Activated T-helper 17 cell treated with anti-CD3 and anti-CD28 coated beads, Interleukin-2, amount 50 U/mL, for 72 hours (primary cell): ENCODE measurements at regions not wholly inside any gene's neighbourhood (a gene's known extent, or its start where the extent isn't known, plus 50 kb on each side); places are given as distances from the start of the nearest gene placed in this dataset.
A peak's percentile ranks its signal among the peaks of the same experiment; 100 is the strongest.

Experiments used
- ATAC-seq: fragments of 150-1000 bp; cut with Tn5 transposase; replicated peaks from 2 replicates; pipeline ENCODE4 v1.10.0; 2021; ENCODE audit warnings: mild to moderate bottlenecking, moderate library complexity
- H3K27ac Mint-ChIP-seq: one replicate; pipeline ENCODE4 v1.8.0; 2022; ENCODE audit warnings: mixed read lengths
- H3K27me3 Mint-ChIP-seq: one replicate; pipeline ENCODE4 v1.8.0; 2022; ENCODE audit warnings: mixed read lengths
- H3K36me3 Mint-ChIP-seq: one replicate; pipeline ENCODE4 v1.8.0; 2022; ENCODE audit warnings: low read depth, mild to moderate bottlenecking, mixed read lengths
- H3K4me1 Mint-ChIP-seq: one replicate; pipeline ENCODE4 v1.8.0; 2022; ENCODE audit warnings: mixed read lengths
- H3K4me3 Mint-ChIP-seq: one replicate; pipeline ENCODE4 v1.8.0; 2022; ENCODE audit warnings: mild to moderate bottlenecking, mixed read lengths
- H3K9me3 Mint-ChIP-seq: one replicate; pipeline ENCODE4 v1.8.0; 2022; ENCODE audit warnings: mixed read lengths

DNA sequence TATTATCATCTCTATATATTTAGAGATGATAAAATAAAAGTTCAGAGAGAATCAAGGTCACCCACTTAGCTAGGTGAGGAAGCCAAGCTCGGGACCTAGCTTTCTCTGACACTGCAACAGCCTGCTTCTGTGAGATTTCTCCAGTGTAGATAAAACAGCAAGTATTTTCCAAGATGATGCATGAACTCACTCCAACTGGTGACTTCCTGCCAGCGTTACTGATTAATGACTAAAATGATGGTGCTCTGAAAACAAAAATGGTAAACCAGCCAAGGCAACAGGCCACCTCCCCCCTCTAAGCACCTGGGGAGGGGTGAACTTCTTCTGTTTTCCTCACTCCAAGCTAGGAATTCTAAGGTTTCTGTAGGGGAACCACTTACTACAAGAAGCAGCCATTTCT lies 510.2 kb upstream of the ID2 start:
- peaks cover 5% of the 10 kb centered on the region for H3K36me3 Mint-ChIP-seq
- peak overlapping the region; percentile 36 for H3K27ac Mint-ChIP-seq
- no peaks in the 10 kb centered on the region for H3K27me3 Mint-ChIP-seq
- H3K9me3 Mint-ChIP-seq = peaks cover 3% of the 10 kb centered on the region
- peaks cover 8% of the 10 kb centered on the region for H3K4me1 Mint-ChIP-seq
- ATAC-seq = peak; percentile 37
- no peak overlapping the region for H3K4me3 Mint-ChIP-seq

DNA sequence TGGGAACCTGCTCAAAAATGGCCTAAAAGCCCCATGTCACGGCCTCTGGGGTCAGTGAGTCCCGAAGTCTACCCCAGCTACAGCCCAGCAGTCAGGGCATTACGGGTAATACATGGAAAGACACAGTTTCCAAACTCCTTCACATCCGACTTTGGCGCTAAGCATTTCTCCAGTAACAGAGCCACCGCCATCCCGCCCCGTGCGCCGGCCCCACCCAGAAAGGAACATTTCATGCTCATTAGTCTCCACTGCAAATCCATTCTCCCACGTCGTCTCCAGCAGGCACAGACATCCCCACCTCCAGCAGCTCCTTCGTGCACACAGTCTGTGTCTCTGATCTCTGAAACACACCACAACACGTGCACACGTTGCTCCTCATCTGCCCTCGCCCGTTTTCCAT lies 509.2 kb upstream of the ID2 start:
- ATAC-seq = no peak
- Mint-ChIP-seq H3K36me3 (peaks cover 5% of the 10 kb centered on the region), H3K27me3 (no peaks in the 10 kb centered on the region), H3K4me3 (no peak overlapping the region), H3K9me3 (peaks cover 3% of the 10 kb centered on the region), H3K4me1 (peaks cover 8% of the 10 kb centered on the region), H3K27ac (peak overlapping the region; percentile 25)

DNA sequence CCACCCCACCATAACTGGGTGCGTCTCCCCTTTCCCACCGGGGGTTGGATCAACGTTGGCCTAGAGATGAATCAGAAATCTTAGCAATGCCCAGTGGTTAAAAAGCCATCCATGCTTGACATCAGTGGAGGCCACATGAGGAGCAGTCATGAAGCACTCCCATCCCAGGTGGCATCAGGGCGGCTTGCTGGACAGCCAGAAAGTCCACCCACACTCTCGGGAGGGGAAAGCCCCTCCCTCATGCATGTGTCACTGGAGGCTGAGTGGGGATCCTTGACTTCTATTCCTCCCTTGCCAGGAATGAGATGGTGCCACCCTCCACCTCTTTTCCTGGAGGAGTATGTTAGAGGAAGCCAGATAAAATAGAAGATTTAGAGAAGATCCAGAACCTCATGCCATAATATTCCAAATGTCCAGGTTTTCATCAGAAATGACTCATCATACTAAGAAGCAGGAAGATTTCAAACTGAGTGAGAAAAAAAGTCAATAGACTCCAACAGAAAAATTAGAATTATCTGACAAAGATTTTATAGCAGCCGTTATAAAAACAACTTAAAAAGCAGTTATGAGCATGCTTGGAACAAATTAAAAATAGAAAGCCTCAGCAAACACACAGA lies 507.1 kb upstream of the ID2 start:
- H3K36me3 Mint-ChIP-seq = no peaks in the 10 kb centered on the region
- no peak overlapping the region for H3K27ac Mint-ChIP-seq
- no peaks in the 10 kb centered on the region for H3K27me3 Mint-ChIP-seq
- H3K9me3 Mint-ChIP-seq = peaks cover 3% of the 10 kb centered on the region
- H3K4me3 Mint-ChIP-seq = no peak overlapping the region
- no peaks in the 10 kb centered on the region for H3K4me1 Mint-ChIP-seq
- ATAC-seq = no peak

DNA sequence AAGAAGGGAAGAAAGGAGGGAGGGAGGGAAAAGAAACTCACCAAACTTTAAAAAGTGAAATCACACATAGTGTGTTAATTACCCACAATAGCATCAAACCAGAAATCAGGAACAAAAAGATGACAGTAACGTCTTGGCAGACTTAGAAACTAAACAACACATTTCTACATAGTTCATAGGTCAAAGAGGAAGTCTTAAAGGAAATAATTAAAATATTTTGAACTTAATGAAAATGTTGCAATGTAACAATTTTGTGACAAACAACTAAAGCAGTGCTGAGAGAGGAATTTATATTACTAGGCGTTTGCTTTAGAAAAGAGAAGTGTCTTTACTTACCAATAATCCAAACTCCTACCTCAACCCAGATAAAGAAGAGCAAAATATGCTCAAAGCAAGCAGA lies 505.0 kb upstream of the ID2 start:
- H3K36me3 Mint-ChIP-seq = no peaks in the 10 kb centered on the region
- H3K4me1 Mint-ChIP-seq = no peaks in the 10 kb centered on the region
- H3K4me3 Mint-ChIP-seq = no peak overlapping the region
- no peak overlapping the region for H3K27ac Mint-ChIP-seq
- ATAC-seq = no peak
- H3K9me3 Mint-ChIP-seq = peaks cover 7% of the 10 kb centered on the region
- H3K27me3 Mint-ChIP-seq = no peaks in the 10 kb centered on the region

DNA sequence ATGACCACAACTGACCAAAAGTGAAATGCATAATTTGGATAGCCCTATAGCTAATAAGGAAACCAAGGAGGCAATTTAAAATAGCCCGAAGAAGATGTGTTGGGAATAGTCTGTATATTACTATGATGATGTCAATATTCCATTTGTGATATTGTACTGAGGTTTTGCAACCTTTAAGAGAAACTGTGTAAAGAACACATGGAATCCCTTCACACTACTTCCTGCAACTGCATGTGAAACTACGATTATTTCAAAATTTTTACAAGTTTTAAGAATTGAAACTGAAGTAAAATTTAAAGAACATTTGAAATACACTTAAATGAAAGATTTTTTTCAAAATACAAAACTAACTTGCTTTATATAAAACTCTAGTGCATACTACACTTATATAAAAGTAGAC lies 504.3 kb upstream of the ID2 start:
- peaks cover 7% of the 10 kb centered on the region for H3K9me3 Mint-ChIP-seq
- ATAC-seq = no peak
- no peaks in the 10 kb centered on the region for H3K4me1 Mint-ChIP-seq
- no peak overlapping the region for H3K4me3 Mint-ChIP-seq
- no peaks in the 10 kb centered on the region for H3K36me3 Mint-ChIP-seq
- no peaks in the 10 kb centered on the region for H3K27me3 Mint-ChIP-seq
- no peak overlapping the region for H3K27ac Mint-ChIP-seq

DNA sequence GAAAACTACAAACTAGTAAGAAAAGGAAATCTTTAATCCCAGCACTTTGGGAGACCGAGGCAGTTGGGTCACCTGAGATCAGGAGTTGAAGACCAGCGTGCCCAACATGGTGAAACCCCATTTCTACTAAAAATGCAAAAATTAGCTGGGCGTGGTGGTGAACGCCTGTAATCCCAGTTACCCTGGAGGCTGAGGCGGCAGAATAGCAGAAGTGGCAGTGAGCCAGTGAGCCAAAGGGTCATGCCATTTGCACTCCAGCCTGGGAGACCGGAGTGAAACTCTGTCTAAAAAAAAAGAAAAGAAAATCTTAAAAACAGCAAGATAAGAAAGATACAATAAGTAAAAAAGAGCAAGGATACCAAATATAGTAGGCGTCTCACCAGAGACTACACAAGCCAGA lies 502.9 kb upstream of the ID2 start:
- no peaks in the 10 kb centered on the region for H3K27me3 Mint-ChIP-seq
- peaks cover 4% of the 10 kb centered on the region for H3K9me3 Mint-ChIP-seq
- no peaks in the 10 kb centered on the region for H3K36me3 Mint-ChIP-seq
- no peaks in the 10 kb centered on the region for H3K4me1 Mint-ChIP-seq
- no peak overlapping the region for H3K4me3 Mint-ChIP-seq
- no peak overlapping the region for H3K27ac Mint-ChIP-seq
- ATAC-seq = no peak

DNA sequence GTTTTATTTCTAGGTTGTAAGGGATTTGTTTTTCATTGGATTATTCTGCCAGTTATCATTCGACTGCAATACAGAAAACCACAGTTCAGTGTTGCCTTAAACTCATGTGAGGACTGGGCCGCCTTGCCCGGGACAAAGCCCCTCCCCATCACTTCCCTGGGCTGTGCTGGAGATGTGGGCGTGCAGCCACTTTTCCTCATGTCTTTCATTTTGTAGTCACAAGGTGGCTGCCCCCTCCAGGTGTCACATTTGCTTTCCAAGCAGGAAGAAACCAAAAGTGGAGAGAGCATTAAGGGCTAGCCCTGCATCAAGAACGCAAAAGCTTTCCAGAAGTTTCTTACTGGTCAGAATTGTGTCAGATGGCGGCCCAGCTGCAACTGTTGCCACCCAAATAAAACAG lies 492.5 kb upstream of the ID2 start:
- Mint-ChIP-seq H3K27me3 (no peaks in the 10 kb centered on the region), H3K9me3 (peaks cover 5% of the 10 kb centered on the region), H3K27ac (no peak overlapping the region), H3K36me3 (no peaks in the 10 kb centered on the region), H3K4me3 (no peak overlapping the region), H3K4me1 (peaks cover 4% of the 10 kb centered on the region)
- no peak for ATAC-seq

DNA sequence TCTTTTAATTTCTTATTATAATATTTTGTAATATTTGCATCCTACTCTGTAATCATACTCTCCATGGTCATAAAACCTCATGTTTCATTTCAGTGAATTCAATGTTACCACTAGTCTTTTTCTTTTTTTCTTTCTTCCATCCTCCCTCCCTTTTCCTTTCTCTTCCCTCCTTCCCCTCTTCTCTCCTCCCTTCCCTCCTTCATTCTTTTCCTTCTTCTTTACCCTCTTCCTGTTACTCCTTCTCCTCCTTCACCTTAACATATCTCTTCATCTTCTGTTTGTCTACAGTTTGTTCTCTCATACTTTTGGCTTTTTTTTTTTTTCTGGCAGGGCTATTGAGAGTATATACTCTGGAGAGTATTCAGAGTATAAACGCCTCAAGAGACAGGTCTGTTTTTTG lies 491.6 kb upstream of the ID2 start:
- Mint-ChIP-seq H3K27me3 (no peaks in the 10 kb centered on the region), H3K4me3 (no peak overlapping the region), H3K4me1 (peaks cover 4% of the 10 kb centered on the region), H3K9me3 (peaks cover 5% of the 10 kb centered on the region), H3K27ac (peak overlapping the region; percentile 11), H3K36me3 (no peaks in the 10 kb centered on the region)
- no peak for ATAC-seq

DNA sequence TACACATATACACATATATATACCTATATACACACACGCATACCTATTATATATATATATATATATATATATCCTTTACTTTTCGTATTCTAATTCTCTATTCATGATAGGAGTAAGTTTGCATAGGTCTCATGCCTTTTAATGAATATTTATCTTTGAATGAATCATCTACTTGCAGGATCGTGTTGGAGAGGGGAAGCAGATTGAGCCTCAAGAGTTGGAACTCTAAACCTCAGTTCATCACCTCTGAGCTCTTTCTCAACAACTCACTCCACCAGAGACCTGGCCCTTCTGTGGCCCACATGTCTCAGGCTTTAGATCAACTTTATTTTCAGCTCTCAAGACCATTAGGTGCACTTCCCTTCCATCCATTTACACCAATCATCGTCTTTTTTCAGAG lies 490.4 kb upstream of the ID2 start:
- no peak overlapping the region for H3K27ac Mint-ChIP-seq
- ATAC-seq = no peak
- no peak overlapping the region for H3K4me3 Mint-ChIP-seq
- no peaks in the 10 kb centered on the region for H3K27me3 Mint-ChIP-seq
- no peaks in the 10 kb centered on the region for H3K36me3 Mint-ChIP-seq
- peaks cover 4% of the 10 kb centered on the region for H3K4me1 Mint-ChIP-seq
- no peaks in the 10 kb centered on the region for H3K9me3 Mint-ChIP-seq

DNA sequence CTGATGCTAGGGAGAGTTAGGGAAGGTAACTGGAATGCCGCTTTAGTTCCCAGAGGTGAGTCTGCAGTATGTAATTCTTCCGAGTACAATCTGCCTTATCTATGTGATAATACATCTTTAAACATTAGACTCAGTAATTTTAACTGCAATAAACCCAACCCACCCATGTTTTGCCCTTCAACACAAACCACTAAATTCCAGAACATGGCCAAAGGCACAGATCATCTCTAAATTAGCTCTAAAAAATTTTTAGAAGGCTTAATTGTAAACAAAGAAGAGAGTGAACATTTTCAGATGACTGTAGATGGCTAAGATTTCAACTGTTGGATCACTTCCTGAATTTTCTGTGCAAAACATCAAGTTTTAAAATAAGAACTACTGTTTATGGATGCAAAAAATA lies 488.7 kb upstream of the ID2 start:
- no peak for ATAC-seq
- Mint-ChIP-seq H3K9me3 (no peaks in the 10 kb centered on the region), H3K36me3 (no peaks in the 10 kb centered on the region), H3K4me3 (no peak overlapping the region), H3K27ac (no peak overlapping the region), H3K27me3 (no peaks in the 10 kb centered on the region), H3K4me1 (peaks cover 4% of the 10 kb centered on the region)

DNA sequence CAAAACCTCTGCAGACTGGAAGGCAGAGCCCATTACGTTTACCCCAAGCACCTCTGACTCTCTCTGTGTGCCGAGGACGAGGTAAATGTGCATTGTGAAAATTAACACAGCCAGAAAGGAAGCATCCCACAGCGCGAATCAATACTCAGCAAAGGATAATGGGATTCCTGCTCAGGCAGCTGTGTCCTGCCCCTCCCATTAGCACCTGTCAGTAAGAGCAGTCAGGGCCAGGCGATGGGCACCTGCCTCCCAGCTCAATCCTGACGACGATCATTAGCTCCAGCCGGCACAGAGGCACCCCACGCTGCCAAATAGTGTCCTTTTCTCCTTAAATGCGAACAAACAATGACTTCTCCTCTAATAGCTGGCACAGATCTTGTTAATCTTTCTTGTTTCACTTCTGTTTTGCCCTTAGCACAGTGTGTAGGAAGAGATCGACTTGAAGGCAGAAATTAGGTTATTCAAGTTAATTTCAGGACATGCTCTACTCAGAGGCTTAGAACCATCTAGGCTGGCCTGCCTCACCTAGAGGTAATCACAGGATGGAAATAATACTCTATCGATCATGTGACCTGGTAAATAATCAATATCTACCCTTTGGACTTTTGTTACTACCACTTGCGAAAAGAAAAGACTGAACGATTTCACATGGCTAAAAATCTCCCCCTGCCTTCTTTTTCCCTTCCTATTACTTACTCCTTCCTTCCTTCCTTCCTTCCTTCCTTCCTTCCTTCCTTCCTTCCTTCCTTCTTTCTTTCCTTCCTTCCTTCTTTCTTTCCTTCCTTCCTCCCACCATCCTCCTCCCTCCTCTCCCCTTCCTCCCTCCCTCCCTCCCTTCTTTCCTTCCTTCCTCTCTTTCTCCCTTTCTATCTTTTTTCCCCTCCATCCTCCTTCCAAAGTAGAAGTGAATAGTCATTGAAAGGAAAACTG lies 487.9 kb upstream of the ID2 start:
- no peaks in the 10 kb centered on the region for H3K36me3 Mint-ChIP-seq
- no peaks in the 10 kb centered on the region for H3K27me3 Mint-ChIP-seq
- no peak overlapping the region for H3K27ac Mint-ChIP-seq
- no peak overlapping the region for H3K4me3 Mint-ChIP-seq
- H3K9me3 Mint-ChIP-seq = no peaks in the 10 kb centered on the region
- ATAC-seq = no peak
- peaks cover 4% of the 10 kb centered on the region for H3K4me1 Mint-ChIP-seq

DNA sequence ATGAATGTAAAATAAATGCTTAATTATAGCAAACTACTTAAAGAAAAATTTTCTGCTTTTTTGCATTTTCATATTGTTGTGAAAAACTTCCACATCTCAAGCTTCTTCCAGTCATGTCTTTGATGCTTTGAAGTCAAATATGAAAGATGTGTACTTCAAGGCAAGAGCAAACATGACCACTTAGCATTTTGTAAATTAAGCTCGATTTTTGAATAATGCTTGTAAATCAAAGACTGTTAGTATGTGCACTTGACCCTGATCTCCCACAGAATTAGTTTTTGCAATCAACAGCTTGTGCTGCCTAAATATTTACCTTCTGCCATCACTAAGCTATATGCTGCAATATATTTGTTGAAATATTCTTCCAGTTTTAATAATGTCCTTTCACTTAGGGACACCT lies 486.1 kb upstream of the ID2 start:
- no peak for ATAC-seq
- Mint-ChIP-seq H3K36me3 (no peaks in the 10 kb centered on the region), H3K4me1 (peaks cover 4% of the 10 kb centered on the region), H3K27me3 (no peaks in the 10 kb centered on the region), H3K4me3 (no peak overlapping the region), H3K9me3 (no peaks in the 10 kb centered on the region), H3K27ac (no peak overlapping the region)

DNA sequence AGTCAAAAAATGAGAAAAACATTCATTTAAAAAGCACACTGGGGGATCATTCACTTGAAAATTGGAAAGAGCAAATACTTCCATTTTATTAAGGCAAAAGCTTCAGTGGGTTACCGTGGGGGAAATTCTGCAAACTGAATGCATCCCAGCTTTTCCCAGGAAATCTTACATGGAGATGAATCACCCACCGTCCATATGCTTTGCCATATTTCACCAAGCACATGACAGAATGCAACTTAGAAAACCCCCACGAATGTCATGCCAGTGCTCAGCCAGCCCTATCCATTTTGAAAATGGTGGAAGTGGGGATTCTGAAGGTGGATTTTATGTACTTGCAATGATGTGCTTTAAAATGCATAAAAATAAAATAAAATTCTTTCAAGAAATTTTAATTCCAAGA lies 485.5 kb upstream of the ID2 start:
- ATAC-seq = no peak
- H3K27ac Mint-ChIP-seq = no peak overlapping the region
- H3K27me3 Mint-ChIP-seq = no peaks in the 10 kb centered on the region
- no peak overlapping the region for H3K4me3 Mint-ChIP-seq
- H3K4me1 Mint-ChIP-seq = peaks cover 4% of the 10 kb centered on the region
- H3K9me3 Mint-ChIP-seq = no peaks in the 10 kb centered on the region
- no peaks in the 10 kb centered on the region for H3K36me3 Mint-ChIP-seq

DNA sequence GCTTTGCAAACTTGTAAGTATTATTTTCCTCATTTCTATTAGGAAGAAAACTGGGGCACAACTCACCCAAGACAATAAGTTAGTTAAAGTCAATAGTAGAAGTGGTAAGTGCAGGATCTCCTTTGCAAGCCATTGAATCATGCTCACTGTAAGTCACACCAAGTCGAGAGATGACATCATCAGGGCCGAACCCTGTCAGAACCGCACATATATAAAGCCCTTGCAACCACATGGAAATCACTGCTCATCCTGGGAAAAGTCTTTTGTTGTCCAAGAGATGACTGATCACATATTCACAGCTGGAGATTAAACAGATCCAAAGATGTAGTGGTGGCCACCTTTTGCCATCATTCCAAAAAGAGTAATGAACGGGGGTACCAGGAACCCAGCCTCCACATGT lies 484.8 kb upstream of the ID2 start:
- H3K4me1 Mint-ChIP-seq = peaks cover 5% of the 10 kb centered on the region
- no peak for ATAC-seq
- no peaks in the 10 kb centered on the region for H3K27me3 Mint-ChIP-seq
- no peak overlapping the region for H3K4me3 Mint-ChIP-seq
- no peaks in the 10 kb centered on the region for H3K9me3 Mint-ChIP-seq
- H3K36me3 Mint-ChIP-seq = peaks cover 2% of the 10 kb centered on the region
- H3K27ac Mint-ChIP-seq = no peak overlapping the region

DNA sequence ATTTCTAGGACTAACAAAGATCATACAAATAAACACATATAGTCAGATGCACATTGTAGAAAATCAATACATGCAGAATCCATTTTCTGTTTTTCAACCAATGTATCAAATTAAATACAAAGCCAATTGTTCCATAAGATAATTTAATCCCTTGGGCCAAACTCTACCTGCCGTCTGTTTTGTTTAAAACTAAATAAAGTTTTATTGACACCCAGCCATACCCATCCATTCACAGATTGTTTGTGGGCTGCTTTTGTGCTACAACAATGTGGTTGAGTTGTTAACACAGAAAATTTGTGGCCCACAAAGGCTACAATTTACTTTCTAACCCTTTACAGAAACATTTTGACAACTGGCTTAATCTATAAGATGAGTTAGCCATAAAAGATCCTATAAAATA lies 484.0 kb upstream of the ID2 start:
- H3K27me3 Mint-ChIP-seq = no peaks in the 10 kb centered on the region
- ATAC-seq = no peak
- no peak overlapping the region for H3K27ac Mint-ChIP-seq
- H3K9me3 Mint-ChIP-seq = no peaks in the 10 kb centered on the region
- H3K4me1 Mint-ChIP-seq = peaks cover 10% of the 10 kb centered on the region
- H3K36me3 Mint-ChIP-seq = peaks cover 7% of the 10 kb centered on the region
- H3K4me3 Mint-ChIP-seq = no peak overlapping the region
